IPS-15b (cell line): ENCODE measurements at regions not wholly inside any gene's neighbourhood (a gene's known extent, or its start where the extent isn't known, plus 50 kb on each side); places are given as distances from the start of the nearest gene placed in this dataset.

Experiments
- H3K27me3 ChIP-seq: one replicate; pipeline ENCODE4 v1.6.1; 2013; ENCODE audit warnings: low read length; ENCODE audit not compliant: control insufficient read depth, insufficient read depth
- H3K36me3 ChIP-seq: one replicate; pipeline ENCODE4 v1.6.1; 2013; ENCODE audit warnings: low read length; ENCODE audit not compliant: control insufficient read depth, insufficient read depth
- H3K4me1 ChIP-seq: one replicate; pipeline ENCODE4 v1.6.1; 2013; ENCODE audit warnings: mild to moderate bottlenecking, low read length; ENCODE audit not compliant: control insufficient read depth, insufficient read depth
- H3K4me3 ChIP-seq: one replicate; pipeline ENCODE4 v1.5.1; 2013; ENCODE audit warnings: low read depth, low read length
- H3K9ac ChIP-seq: one replicate; pipeline ENCODE4 v1.6.1; 2013; ENCODE audit warnings: low read depth, mild to moderate bottlenecking, low read length
- H3K9me3 ChIP-seq: one replicate; pipeline ENCODE4 v1.6.1; 2013; ENCODE audit warnings: mild to moderate bottlenecking, low read length; ENCODE audit not compliant: control insufficient read depth, insufficient read depth

GRCh38 chr3:144312702-144313101, 341.1 kb downstream of the DIPK2A start:
- Histone ChIP-seq H3K4me1 (no peaks in the 10 kb centered on the region), H3K4me3 (no peak overlapping the region), H3K9ac (no peak overlapping the region), H3K36me3 (no peaks in the 10 kb centered on the region), H3K27me3 (no peaks in the 10 kb centered on the region), H3K9me3 (no peaks in the 10 kb centered on the region)

GRCh38 chr3:144314946-144315345, 343.3 kb downstream of the DIPK2A start:
- Histone ChIP-seq H3K27me3 (no peaks in the 10 kb centered on the region), H3K9ac (no peak overlapping the region), H3K9me3 (no peaks in the 10 kb centered on the region)

GRCh38 chr3:144317961-144318360, 346.3 kb downstream of the DIPK2A start:
- H3K36me3 ChIP-seq, result no peaks in the 10 kb centered on the region
- H3K4me3 ChIP-seq, result no peak overlapping the region
- no peak overlapping the region for H3K9ac ChIP-seq
- H3K4me1 ChIP-seq, result no peaks in the 10 kb centered on the region
- no peaks in the 10 kb centered on the region for H3K9me3 ChIP-seq
- no peaks in the 10 kb centered on the region for H3K27me3 ChIP-seq

More at GRCh38 chr3:144314946-144315345, 343.3 kb downstream of the DIPK2A start:
- Histone ChIP-seq H3K36me3 (no peaks in the 10 kb centered on the region), H3K4me1 (no peaks in the 10 kb centered on the region), H3K4me3 (no peak overlapping the region)

- H3K4me3 ChIP-seq, result no peak overlapping the region
Observed at GRCh38 chr3:144324076-144324475, 352.5 kb downstream of the DIPK2A start.

GRCh38 chr3:144332868-144333267, 361.2 kb downstream of the DIPK2A start:
- Histone ChIP-seq H3K9me3 (no peaks in the 10 kb centered on the region), H3K9ac (no peak overlapping the region), H3K27me3 (no peaks in the 10 kb centered on the region), H3K4me3 (no peak overlapping the region), H3K36me3 (no peaks in the 10 kb centered on the region), H3K4me1 (no peaks in the 10 kb centered on the region)

More at GRCh38 chr3:144324076-144324475, 352.5 kb downstream of the DIPK2A start:
- H3K9me3 ChIP-seq, result no peaks in the 10 kb centered on the region
- H3K9ac ChIP-seq, result no peak overlapping the region
- no peaks in the 10 kb centered on the region for H3K4me1 ChIP-seq
- no peaks in the 10 kb centered on the region for H3K27me3 ChIP-seq
- no peaks in the 10 kb centered on the region for H3K36me3 ChIP-seq

- Histone ChIP-seq H3K4me1 (no peaks in the 10 kb centered on the region), H3K36me3 (no peaks in the 10 kb centered on the region), H3K4me3 (no peak overlapping the region), H3K9ac (no peak overlapping the region), H3K9me3 (no peaks in the 10 kb centered on the region), H3K27me3 (no peaks in the 10 kb centered on the region)
Observed at GRCh38 chr3:144341471-144341870, 369.8 kb downstream of the DIPK2A start.

- no peaks in the 10 kb centered on the region for H3K4me1 ChIP-seq
- no peaks in the 10 kb centered on the region for H3K9me3 ChIP-seq
- H3K9ac ChIP-seq, result no peak overlapping the region
- H3K4me3 ChIP-seq, result no peak overlapping the region
- H3K27me3 ChIP-seq, result no peaks in the 10 kb centered on the region
- no peaks in the 10 kb centered on the region for H3K36me3 ChIP-seq
Observed at GRCh38 chr3:144343343-144343742, 371.7 kb downstream of the DIPK2A start.

- no peaks in the 10 kb centered on the region for H3K27me3 ChIP-seq
- no peak overlapping the region for H3K4me3 ChIP-seq
- H3K9me3 ChIP-seq, result no peaks in the 10 kb centered on the region
- H3K9ac ChIP-seq, result no peak overlapping the region
- no peaks in the 10 kb centered on the region for H3K4me1 ChIP-seq
- H3K36me3 ChIP-seq, result no peaks in the 10 kb centered on the region
Observed at GRCh38 chr3:144343777-144344176, 372.2 kb downstream of the DIPK2A start.

GRCh38 chr3:144344925-144345548, 373.4 kb downstream of the DIPK2A start:
- H3K27me3 ChIP-seq, result no peaks in the 10 kb centered on the region
- H3K4me1 ChIP-seq, result no peaks in the 10 kb centered on the region
- no peaks in the 10 kb centered on the region for H3K9me3 ChIP-seq
- H3K9ac ChIP-seq, result no peak overlapping the region
- no peaks in the 10 kb centered on the region for H3K36me3 ChIP-seq
- no peak overlapping the region for H3K4me3 ChIP-seq

GRCh38 chr3:144350125-144350524, 378.5 kb downstream of the DIPK2A start:
- Histone ChIP-seq H3K9ac (no peak overlapping the region), H3K9me3 (no peaks in the 10 kb centered on the region), H3K4me1 (no peaks in the 10 kb centered on the region), H3K4me3 (no peak overlapping the region), H3K36me3 (no peaks in the 10 kb centered on the region), H3K27me3 (no peaks in the 10 kb centered on the region)

- H3K4me1 ChIP-seq, result no peaks in the 10 kb centered on the region
- H3K4me3 ChIP-seq, result no peak overlapping the region
- H3K9ac ChIP-seq, result no peak overlapping the region
- H3K27me3 ChIP-seq, result no peaks in the 10 kb centered on the region
- no peaks in the 10 kb centered on the region for H3K9me3 ChIP-seq
- H3K36me3 ChIP-seq, result no peaks in the 10 kb centered on the region
Observed at GRCh38 chr3:144351011-144351410, 379.4 kb downstream of the DIPK2A start.

GRCh38 chr3:144351773-144352365, 380.2 kb downstream of the DIPK2A start:
- Histone ChIP-seq H3K9me3 (no peaks in the 10 kb centered on the region), H3K4me3 (no peak overlapping the region), H3K27me3 (no peaks in the 10 kb centered on the region), H3K9ac (no peak overlapping the region), H3K36me3 (no peaks in the 10 kb centered on the region), H3K4me1 (no peaks in the 10 kb centered on the region)
